ENCODE measurements at regions not wholly inside any gene's neighbourhood (a gene's known extent, or its start where the extent isn't known, plus 50 kb on each side); places are given as distances from the start of the nearest gene placed in this dataset.

- no peak for DNase-seq (ENCODE audit: low spot score)
These were observed 183.1 kb upstream of the IVNS1ABP start for GRCh38 chr1:185500001-185500626.

GRCh38 chr1:185498207-185498606 is 181.2 kb upstream of the IVNS1ABP start:
- DNase-seq (ENCODE audit: low spot score), result no peak

GRCh38 chr1:185497177-185497576 is 180.1 kb upstream of the IVNS1ABP start:
- no peak for DNase-seq (ENCODE audit: low spot score)

GRCh38 chr1:185495898-185496297 is 178.9 kb upstream of the IVNS1ABP start:
- no peak for DNase-seq (ENCODE audit: low spot score)

GRCh38 chr1:185495007-185495406 is 178.0 kb upstream of the IVNS1ABP start:
- DNase-seq (ENCODE audit: low spot score), result no peak

DNA sequence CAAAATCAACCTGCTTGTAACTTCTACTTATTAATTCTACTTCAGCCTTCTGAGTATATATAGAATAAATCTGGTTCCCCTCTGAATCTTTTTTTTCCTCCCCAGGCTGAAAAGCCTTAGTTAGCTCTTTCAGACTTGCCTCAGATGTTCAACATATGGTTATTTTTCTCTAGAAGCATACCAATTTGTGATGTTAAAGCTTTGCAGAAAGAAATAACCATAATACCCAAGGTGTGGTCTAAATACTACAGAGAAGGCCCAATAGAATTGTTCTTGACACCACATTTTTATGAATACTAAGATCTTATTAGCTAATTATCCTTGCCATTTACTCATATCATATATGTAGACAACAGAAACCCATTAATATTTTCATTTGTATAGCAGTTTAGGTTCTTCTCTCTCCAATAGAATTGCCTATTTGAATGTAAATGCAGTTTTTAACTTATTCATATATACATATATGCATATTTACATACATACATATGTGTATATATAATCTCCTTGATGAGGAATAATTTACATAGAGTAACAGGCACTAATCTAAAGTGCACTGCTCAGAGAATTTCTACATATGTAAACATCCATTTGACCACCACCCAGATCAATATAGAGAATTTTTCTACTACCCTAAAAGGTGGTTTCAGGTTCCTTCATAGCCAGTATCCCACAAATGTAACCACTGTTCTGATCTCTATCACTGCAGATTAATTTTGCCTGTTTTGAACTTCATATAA is 175.2 kb upstream of the IVNS1ABP start:
- DNase-seq (ENCODE audit: low spot score), result no peak

DNA sequence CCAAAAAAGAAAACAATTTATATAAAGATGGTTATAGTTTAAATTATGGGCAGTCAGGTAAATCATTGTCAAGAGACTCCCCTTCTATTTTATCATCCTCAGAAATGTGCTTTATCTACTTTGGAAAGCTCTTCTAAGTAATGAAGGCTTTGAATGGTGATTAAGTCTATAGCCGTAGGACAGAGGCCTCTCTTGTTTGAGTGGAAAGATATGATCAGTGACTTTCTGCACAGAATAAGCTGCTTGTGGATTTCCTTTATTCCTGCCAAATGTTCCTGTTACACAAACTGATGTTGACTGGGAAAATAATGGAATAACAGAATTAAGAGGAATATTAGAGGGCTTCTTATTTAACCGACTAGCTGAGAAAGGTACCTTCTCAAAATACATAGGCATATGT is 174.6 kb upstream of the IVNS1ABP start:
- no peak for DNase-seq (ENCODE audit: low spot score)

DNA sequence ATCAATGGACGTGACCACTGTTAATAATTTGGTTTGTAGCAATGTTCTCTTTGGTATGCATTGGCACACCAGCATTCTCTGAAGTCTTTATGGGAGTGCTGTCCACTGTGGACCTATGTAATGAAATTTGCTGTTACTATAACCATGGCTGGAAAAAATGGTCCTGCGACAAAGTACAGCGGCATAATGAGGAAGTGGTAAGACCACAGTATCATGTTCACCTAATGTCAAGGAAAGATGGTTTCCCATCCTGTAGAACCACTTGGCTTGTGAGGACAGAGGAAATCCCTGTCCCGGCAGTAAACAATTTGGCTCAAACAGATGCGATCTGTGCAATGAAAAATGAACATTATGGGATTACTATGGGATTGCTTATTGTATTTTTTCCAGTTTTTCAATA is 173.9 kb upstream of the IVNS1ABP start:
- DNase-seq (ENCODE audit: low spot score), result no peak

DNA sequence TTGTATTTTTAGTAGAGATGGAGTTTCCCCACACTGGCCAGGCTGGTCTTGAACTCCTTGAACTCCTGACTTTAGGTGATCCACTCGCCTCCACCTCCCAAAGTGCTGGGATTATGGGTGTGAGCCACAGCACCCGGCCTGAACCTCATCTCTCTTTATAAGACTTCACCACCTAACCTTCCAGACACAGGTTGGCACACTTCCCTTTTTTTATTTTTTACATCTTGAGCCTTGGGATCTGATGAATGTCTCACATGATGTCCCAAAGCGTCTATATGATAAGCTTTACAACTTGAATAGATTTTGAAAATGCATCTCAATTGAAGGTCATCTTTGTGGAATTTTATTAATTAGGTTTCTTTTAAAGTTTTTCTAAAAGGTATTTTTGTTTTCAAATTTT is 172.4 kb upstream of the IVNS1ABP start:
- no peak for DNase-seq (ENCODE audit: low spot score)

DNA sequence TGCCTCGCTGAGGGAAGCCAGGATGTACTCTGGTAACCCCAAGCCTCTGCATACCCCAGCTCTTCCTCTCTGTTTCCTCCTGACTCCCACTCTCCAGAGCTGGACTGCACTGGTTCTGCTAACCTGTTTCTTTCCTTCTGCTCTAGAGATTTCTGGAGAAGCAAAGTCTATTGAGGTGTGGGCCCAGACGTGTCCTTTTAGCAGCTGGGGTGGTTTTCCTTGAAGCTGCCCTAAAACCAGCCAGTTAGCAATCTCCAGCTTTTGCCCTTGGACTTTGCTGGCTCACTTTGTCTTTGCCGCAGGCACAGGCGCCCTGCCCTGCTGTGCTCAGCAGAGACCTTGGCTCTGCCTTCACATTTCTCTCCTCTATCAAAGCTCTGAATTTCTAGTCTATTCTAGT is 171.8 kb upstream of the IVNS1ABP start:
- DNase-seq (ENCODE audit: low spot score), result no peak

DNA sequence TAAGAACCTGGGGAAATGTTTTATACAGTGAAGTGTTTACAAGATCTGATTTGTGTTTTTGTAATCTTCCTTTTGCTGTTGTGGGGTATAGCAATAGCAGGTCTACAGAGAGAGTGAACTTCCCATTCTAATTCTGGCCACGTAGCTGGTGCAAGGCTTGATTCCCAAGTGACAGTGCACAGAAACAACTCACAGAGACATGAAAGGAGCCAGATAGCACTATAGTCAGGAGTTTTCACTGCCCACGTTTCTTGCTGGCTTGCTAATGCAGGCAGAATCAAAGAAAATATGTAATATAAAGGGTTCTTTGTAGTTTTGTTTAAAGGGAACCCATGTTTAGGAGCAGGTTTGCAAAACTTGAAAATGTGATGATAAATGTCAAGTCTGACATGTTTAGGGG is 170.9 kb upstream of the IVNS1ABP start:
- DNase-seq (ENCODE audit: low spot score), result no peak

- no peak for DNase-seq (ENCODE audit: low spot score)
These were observed 170.0 kb upstream of the IVNS1ABP start for GRCh38 chr1:185487026-185487425.

DNA sequence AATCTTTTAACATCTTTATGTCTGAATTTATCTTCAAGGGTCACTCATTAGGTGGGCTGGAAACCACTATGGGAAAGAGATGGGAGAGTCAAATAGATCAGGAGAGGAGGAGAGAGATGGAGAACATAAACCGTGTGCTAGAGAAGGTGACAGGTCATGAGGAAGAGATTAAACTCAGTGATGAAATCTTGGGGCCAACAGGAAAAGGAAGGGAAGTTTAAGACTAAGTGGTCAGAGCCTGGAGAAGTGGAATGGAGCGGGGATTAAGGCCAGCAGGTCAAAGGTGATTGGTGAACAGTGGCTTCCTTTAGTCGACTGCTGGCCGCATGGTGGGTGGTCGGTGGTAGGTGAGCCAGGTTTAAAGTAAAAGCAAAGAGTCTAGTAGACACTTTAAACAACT is 169.3 kb upstream of the IVNS1ABP start:
- DNase-seq (ENCODE audit: low spot score), result no peak

- no peak for DNase-seq (ENCODE audit: low spot score)
These were observed 166.8 kb upstream of the IVNS1ABP start for GRCh38 chr1:185483664-185484450.

DNA sequence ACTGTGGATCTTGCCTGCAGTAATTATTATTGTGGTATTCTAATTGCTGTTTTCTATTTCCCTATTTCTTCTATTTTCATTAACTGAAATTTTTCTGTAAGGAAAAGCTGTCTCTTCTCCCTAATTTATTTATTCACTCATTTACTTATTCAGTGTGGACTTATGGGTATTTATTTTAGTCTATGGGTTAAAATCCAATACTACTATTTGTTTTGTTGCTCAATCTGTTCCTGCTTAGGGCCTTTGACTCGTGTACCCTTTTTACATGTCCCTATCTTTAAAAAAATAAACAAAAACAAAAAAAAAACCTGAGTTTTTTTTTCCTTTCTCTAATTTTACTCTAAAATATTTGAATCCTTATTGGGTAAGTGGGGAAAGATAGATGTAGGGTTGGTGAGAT is 166.2 kb upstream of the IVNS1ABP start:
- DNase-seq (ENCODE audit: low spot score), result no peak

GRCh38 chr1:185480545-185480944 is 163.5 kb upstream of the IVNS1ABP start:
- no peak for DNase-seq (ENCODE audit: low spot score)

- no peak for DNase-seq (ENCODE audit: low spot score)
These were observed 162.8 kb upstream of the IVNS1ABP start for GRCh38 chr1:185479796-185480195.

DNA sequence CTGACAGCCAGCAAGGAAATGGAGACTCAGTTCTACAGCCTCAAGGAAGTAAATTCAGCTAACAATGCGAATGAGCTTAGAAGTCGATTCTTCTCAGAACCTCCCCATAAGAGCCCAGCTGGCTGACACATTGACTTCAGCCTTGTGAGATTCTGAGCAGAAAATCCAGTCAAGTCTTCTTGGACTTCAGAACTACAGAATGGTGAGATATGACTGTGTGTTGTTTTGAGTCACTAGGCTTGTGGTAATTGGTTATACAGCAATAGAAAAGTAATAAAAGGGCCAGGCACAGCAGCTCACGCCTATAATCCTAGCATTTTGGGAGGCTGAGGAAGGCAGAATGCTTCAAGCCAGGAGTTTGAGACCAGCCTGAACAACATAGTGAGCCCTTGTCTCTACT is 161.8 kb upstream of the IVNS1ABP start:
- DNase-seq (ENCODE audit: low spot score), result no peak

DNA sequence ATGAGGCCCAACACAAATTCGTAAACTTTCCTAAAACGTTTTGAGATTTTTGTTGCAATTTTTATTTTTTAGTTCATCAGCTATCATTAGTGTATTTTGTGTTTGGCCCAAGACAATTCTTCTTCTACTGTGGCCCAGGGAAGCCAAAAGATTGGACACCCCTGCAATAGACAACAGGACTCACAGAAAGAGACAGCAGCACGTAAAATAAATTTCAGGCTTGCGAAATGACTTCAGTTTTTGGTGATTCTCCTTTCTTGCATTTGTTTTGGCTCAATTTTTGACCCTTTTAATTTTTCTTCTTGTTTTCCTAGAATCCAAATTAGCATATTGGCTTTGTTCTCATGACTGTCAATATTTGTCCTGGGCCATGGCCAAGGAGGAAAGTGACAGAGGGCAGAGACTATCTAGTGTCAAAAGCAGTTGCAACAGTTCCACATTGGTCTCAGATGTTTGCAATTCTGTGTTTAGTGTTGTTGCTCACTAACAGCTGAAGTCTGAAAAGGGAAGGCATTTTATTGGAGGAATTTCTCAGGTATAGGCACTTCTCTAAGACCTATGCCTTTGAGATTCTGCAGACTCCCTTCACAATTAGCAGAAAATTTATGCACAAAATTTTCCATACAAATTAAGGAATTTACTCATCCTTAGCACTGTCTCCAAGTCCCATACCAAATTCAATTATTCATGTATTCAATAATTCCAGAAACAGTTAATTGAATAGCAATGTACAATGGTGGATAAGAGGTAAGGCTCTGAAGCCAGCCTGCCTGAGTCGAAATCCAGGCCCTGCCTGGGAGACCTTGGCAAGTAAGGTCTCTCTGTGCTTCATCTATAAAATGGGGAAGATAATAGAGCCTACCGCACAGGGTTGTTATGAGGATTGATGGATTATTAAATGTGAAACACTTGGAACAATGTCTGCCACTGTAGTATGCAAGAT is 160.9 kb upstream of the IVNS1ABP start:
- no peak for DNase-seq (ENCODE audit: low spot score)

DNA sequence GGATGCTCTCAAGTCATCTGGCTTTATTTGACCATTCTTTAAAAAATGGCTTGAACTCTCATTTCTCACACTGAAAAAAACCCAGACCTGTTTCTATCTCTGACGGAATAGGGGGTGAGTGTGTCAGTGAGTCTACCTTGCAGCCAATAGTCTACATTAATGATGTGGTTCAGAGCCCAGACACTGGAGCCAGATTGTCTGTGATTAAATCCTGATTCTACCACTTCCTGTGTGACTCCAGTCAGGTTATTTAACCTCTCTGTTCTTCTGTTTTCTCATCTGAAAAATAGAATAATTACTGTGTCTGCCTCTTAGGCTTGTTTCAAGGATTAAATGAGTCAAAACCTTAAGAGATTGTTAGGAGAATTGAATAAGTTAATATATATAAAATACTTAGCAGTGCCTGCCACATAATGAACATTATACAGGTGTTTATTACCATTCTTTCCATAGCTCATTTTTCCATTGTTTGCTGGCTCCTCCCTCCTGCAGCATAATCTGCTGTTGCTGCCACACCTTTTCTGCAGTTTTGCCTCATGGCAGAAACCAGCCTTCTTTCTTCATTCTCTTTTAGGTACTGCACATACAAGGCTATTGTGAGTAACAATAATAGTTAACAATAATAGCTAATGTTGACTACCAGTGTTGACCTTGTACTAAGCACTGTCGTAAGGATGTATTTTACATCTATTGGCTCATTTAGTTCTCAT is 157.6 kb upstream of the IVNS1ABP start:
- no peak for DNase-seq (ENCODE audit: low spot score)

DNA sequence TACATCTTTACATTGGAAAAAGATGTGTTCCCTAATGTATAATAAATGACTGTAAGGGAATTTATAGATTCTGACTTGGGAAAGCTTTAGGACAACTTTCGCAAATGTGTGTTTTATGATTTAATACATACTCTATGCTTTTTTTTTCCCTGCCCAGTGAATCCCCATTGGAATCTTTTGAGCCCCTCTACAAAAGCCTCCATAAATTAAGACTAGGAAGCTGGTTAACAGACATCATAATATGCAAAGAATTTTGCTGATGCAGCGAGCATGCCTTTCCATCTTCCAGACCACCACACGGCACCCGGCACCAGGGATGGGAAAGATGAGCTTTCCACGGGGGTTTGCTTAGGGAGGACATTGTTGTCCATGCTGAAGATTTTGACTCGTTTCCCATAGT is 156.1 kb upstream of the IVNS1ABP start:
- no peak for DNase-seq (ENCODE audit: low spot score)

Measured in iPS-NIHi11 (cell line).